Germinal center (tissue), 1 donor: ENCODE measurements at regions not wholly inside any gene's neighbourhood (a gene's known extent, or its start where the extent isn't known, plus 50 kb on each side); places are given as distances from the start of the nearest gene placed in this dataset.

ENCODE experiments used
- DNase-seq: peaks from one replicate; pipeline ENCODE4 v3.0.0; 2012; ENCODE audit warnings: mixed read lengths, low spot score

GRCh38 chr4:166274136-166274761, 401.2 kb downstream of the TLL1 start:
- DNase-seq, result no peak

- no peak for DNase-seq
Measured at GRCh38 chr4:166274775-166275174, 401.7 kb downstream of the TLL1 start.

GRCh38 chr4:166277401-166277800, 404.4 kb downstream of the TLL1 start:
- DNase-seq, result no peak

- DNase-seq, result no peak
Measured at GRCh38 chr4:166277853-166278252, 404.8 kb downstream of the TLL1 start.

GRCh38 chr4:166279261-166279660, 406.2 kb downstream of the TLL1 start:
- no peak for DNase-seq

- no peak for DNase-seq
Measured at GRCh38 chr4:166280642-166281041, 407.6 kb downstream of the TLL1 start.

GRCh38 chr4:166282081-166282770, 409.2 kb downstream of the TLL1 start:
- DNase-seq, result no peak

- DNase-seq, result no peak
Measured at GRCh38 chr4:166284221-166284620, 411.2 kb downstream of the TLL1 start.

GRCh38 chr4:166290426-166290825, 417.4 kb downstream of the TLL1 start:
- DNase-seq, result no peak

- no peak for DNase-seq
Measured at GRCh38 chr4:166293556-166293955, 420.5 kb downstream of the TLL1 start.

GRCh38 chr4:166301266-166301665, 428.2 kb downstream of the TLL1 start:
- no peak for DNase-seq

- no peak for DNase-seq
Measured at GRCh38 chr4:166308647-166309046, 435.6 kb downstream of the TLL1 start.

- no peak for DNase-seq
Measured at GRCh38 chr4:166309286-166309685, 436.2 kb downstream of the TLL1 start.

GRCh38 chr4:166311169-166311568, 438.1 kb downstream of the TLL1 start:
- DNase-seq, result no peak

- no peak for DNase-seq
Measured at GRCh38 chr4:166312166-166312565, 439.1 kb downstream of the TLL1 start.

- DNase-seq, result no peak
Measured at GRCh38 chr4:166314902-166315301, 441.9 kb downstream of the TLL1 start.

- no peak for DNase-seq
Measured at GRCh38 chr4:166315721-166316467, 442.9 kb downstream of the TLL1 start.

- no peak for DNase-seq
Measured at GRCh38 chr4:166318810-166319525, 445.9 kb downstream of the TLL1 start.

GRCh38 chr4:166323250-166323649, 450.2 kb downstream of the TLL1 start:
- DNase-seq, result no peak

- no peak for DNase-seq
Measured at GRCh38 chr4:166324321-166324720, 451.3 kb downstream of the TLL1 start.

GRCh38 chr4:166335256-166335938, 462.4 kb downstream of the TLL1 start:
- no peak for DNase-seq

- DNase-seq, result no peak
Measured at GRCh38 chr4:166341992-166342391, 469.0 kb downstream of the TLL1 start.
